GM12878 (cell line): ENCODE measurements at regions not wholly inside any gene's neighbourhood (a gene's known extent, or its start where the extent isn't known, plus 50 kb on each side); places are given as distances from the start of the nearest gene placed in this dataset.

Experiments used
- ATAC-seq: fragments of 200-7000 bp; cut with Tn5 transposase; 3 replicates; pipeline ENCODE4 v1.9.1; 2020; ENCODE audit warnings: mild to moderate bottlenecking, moderate library complexity
- BruUV-seq: library from RNA; stranded (reverse); fragments of 400-500 nt; replicated peaks from 2 replicates; lab custom pipeline; 2021; lab: Mats Ljungman, UMichigan
- CTCF ChIA-PET: fragments of 300-600 bp; sonication (Branson Sonifier 250); formaldehyde crosslinking; extraction: SDS; loops from one replicate; lab custom pipeline; 2021; ENCODE audit warnings: inconsistent platforms; lab: Yijun Ruan, JAX
- POLR2A ChIA-PET: fragments of 350-600 bp; formaldehyde crosslinking; extraction: SDS; loops from one replicate; lab custom pipeline; 2021; ENCODE audit warnings: inconsistent platforms; lab: Charles Lee
- RAD21 ChIA-PET: fragments of 300-600 bp; sonication (Branson Sonifier 250); formaldehyde crosslinking; loops from one replicate; lab custom pipeline; 2023; ENCODE audit warnings: antibody characterized with exemption; ENCODE audit not compliant: unreplicated experiment; lab: Charles Lee
- SMC1A ChIA-PET: fragments of 300-600 bp; sonication (Branson Sonifier 250); formaldehyde crosslinking; loops from one replicate; lab custom pipeline; 2023; ENCODE audit not compliant: unreplicated experiment, uncharacterized antibody; lab: Charles Lee
- DNase-seq: peaks from one replicate; pipeline ENCODE4 v3.0.0-alpha.2; 2011; ENCODE audit warnings: low read depth, low spot score
- FAIRE-seq: peaks from 3 replicates; lab custom pipeline; 2011; peaks lifted over from hg19 to GRCh38; lab: Jason Lieb, UNC
- H2AFZ ChIP-seq: 2 replicates; pipeline ENCODE4 v1.6.0; 2011; ENCODE audit warnings: low read depth, low read length, control low read depth; ENCODE audit not compliant: control insufficient read depth
- H3K27ac ChIP-seq: 2 replicates; pipeline ENCODE4 v1.5.1; 2011; ENCODE audit warnings: control low read depth; ENCODE audit not compliant: control insufficient read depth, insufficient read depth
- H3K27me3 ChIP-seq, 2 experiments: replicated peaks in 1 of 2; 2 replicates each; pipeline versions ENCODE4 v1.6.0 to v1.6.1; 2011; ENCODE audit warnings: low read length in 1 of 2; ENCODE audit not compliant: control insufficient read depth in 2 of 2, insufficient read depth in 2 of 2
- H3K36me3 ChIP-seq, 2 experiments: 2 replicates each; pipeline ENCODE4 v1.5.1; 2011; ENCODE audit warnings: low read length in 1 of 2; ENCODE audit not compliant: control insufficient read depth in 2 of 2, insufficient read depth in 2 of 2
- H3K4me1 ChIP-seq: 2 replicates; pipeline ENCODE4 v1.6.1; 2011; ENCODE audit warnings: mild to moderate bottlenecking, low read length, moderate library complexity, mixed read lengths; ENCODE audit not compliant: control insufficient read depth, insufficient read depth
- H3K4me2 ChIP-seq: 2 replicates; pipeline ENCODE4 v1.6.0; 2011; ENCODE audit warnings: control low read depth; ENCODE audit not compliant: control insufficient read depth, insufficient read depth
- H3K4me3 ChIP-seq: fragments of 200-600 bp; sonication (generic); 2 replicates; pipeline ENCODE4 v1.5.1; 2016
- H3K79me2 ChIP-seq: 2 replicates; pipeline ENCODE4 v1.6.0; 2011; ENCODE audit warnings: low read length; ENCODE audit not compliant: control insufficient read depth, insufficient read depth
- H3K9ac ChIP-seq: 2 replicates; pipeline ENCODE4 v1.8.0; 2011; ENCODE audit warnings: low read length, control low read depth, mixed read lengths; ENCODE audit not compliant: control insufficient read depth, insufficient read depth
- H3K9me3 ChIP-seq: replicated peaks from 3 replicates; pipeline ENCODE4 v1.5.1; 2011; ENCODE audit warnings: mild to moderate bottlenecking, low read length; ENCODE audit not compliant: control insufficient read depth, insufficient read depth
- H4K20me1 ChIP-seq: 2 replicates; pipeline ENCODE4 v1.6.0; 2011; ENCODE audit not compliant: control insufficient read depth, insufficient read depth
- MAX ChIP-seq: IDR thresholded peaks from 2 replicates; pipeline ENCODE4 v1.6.1; 2012; ENCODE audit warnings: low read depth, low read length, improper control_type of control experiment
- PRDM15 ChIP-seq: fragments of 450-650 bp; formaldehyde crosslinking; IDR thresholded peaks from 2 replicates; pipeline ENCODE4 v1.4.0; 2020; ENCODE audit warnings: mild to moderate bottlenecking, moderate library complexity
- TCF12 ChIP-seq: IDR thresholded peaks from 2 replicates; pipeline ENCODE4 v1.6.1; 2011; ENCODE audit warnings: low read depth, mild to moderate bottlenecking, low read length
- ZNF274 ChIP-seq: IDR thresholded peaks from one replicate; pipeline ENCODE4 v1.8.0; 2011; ENCODE audit not compliant: insufficient read length, insufficient read depth
- WGBS: methylation state at CpG from one replicate; pipeline ENCODE4 v1.1.6; 2016; ENCODE audit warnings: low lambda C conversion rate; ENCODE audit not compliant: insufficient replicate concordance, insufficient coverage; ENCODE audit errors: missing lambda C conversion rate; 5-methylcytosine and 5-hydroxymethylcytosine counted together
- in situ Hi-C: fragments of 300-500 bp; cut with MboI; formaldehyde crosslinking; loops from 9 replicates; pipeline ENCODE4 v1.14.3; 2018; ENCODE audit warnings: mixed read lengths
- intact Hi-C: fragments of 100-400 bp; cut with micrococcal nuclease; formaldehyde crosslinking; loops from one replicate; pipeline ENCODE4 v1.14.2; 2022; ENCODE audit not compliant: unreplicated experiment
- TF ChIP-seq, protein P1 (sequence below): fragments of 450-650 bp; IDR thresholded peaks from 2 replicates; pipeline ENCODE4 v1.6.1; 2017; ENCODE audit warnings: mild to moderate bottlenecking, low read depth, inconsistent platforms; ENCODE audit not compliant: poor library complexity, severe bottlenecking

DNA sequence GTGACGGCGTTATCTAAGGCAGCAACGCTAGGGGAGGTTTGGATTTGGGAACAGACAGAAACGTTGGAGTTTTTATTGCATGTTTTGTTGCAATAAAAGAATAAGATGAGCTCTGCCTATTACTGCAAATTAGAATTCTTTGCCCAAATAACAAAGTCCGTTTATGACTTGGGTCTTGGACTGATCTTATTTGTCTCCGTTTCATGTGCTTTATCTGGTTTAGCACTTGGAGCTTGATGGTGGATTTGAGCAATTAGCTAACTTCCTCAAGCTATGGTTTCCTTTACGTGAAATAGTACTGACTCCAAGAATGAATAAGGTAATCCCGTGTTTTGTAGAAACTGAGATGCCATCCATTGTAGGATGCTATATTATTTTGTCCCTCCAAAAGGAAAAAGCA, 233.0 kb upstream of the IRX5 start:
- intact Hi-C loops: no loop called here
- no peak overlapping the region for H3K9ac ChIP-seq
- H3K27me3 ChIP-seq: no peaks in the 10 kb centered on the region
- H3K4me3 ChIP-seq: no peak overlapping the region
- no TSS peak for BruUV-seq
- in situ Hi-C loops: no loop called here
- RAD21 ChIA-PET: no interaction called here
- no peaks in the 10 kb centered on the region for H3K4me1 ChIP-seq
- no peak overlapping the region for H2AFZ ChIP-seq
- SMC1A ChIA-PET: interaction anchor here (0.8 kb wide), 1 partner anchor 87 kb away, joined by 3 read pairs; no protein-coding TSS in a partner anchor
- H3K79me2 ChIP-seq: no peaks in the 10 kb centered on the region
- POLR2A ChIA-PET: no interaction called here
- no peaks in the 10 kb centered on the region for H3K9me3 ChIP-seq
- CTCF ChIA-PET: no interaction called here
- H3K36me3 ChIP-seq: no peaks in the 10 kb centered on the region
- DNase-seq: no peak
- H4K20me1 ChIP-seq: no peaks in the 10 kb centered on the region
- ATAC-seq: no peak
- H3K27ac ChIP-seq: no peak overlapping the region
- no peak for TF ChIP-seq PRDM15 (CRISPR knock-in tag)
- TF ChIP-seq, protein P1, sequence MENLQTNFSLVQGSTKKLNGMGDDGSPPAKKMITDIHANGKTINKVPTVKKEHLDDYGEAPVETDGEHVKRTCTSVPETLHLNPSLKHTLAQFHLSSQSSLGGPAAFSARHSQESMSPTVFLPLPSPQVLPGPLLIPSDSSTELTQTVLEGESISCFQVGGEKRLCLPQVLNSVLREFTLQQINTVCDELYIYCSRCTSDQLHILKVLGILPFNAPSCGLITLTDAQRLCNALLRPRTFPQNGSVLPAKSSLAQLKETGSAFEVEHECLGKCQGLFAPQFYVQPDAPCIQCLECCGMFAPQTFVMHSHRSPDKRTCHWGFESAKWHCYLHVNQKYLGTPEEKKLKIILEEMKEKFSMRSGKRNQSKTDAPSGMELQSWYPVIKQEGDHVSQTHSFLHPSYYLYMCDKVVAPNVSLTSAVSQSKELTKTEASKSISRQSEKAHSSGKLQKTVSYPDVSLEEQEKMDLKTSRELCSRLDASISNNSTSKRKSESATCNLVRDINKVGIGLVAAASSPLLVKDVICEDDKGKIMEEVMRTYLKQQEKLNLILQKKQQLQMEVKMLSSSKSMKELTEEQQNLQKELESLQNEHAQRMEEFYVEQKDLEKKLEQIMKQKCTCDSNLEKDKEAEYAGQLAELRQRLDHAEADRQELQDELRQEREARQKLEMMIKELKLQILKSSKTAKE: no peak
- TF ChIP-seq MAX: no peak
- TF ChIP-seq TCF12: no peak
- no peak for TF ChIP-seq ZNF274
- TF ChIP-seq, all 136 proteins: peak for 0
- WGBS: 16% methylated on average over 8 of the region's 8 CpGs
- FAIRE-seq: no peak
- no peak overlapping the region for H3K4me2 ChIP-seq
